B cell (primary cell): ENCODE measurements at regions not wholly inside any gene's neighbourhood (a gene's known extent, or its start where the extent isn't known, plus 50 kb on each side); places are given as distances from the start of the nearest gene placed in this dataset.

ENCODE experiments used
- CTCF ChIP-seq: fragments of 200-600 bp; IDR thresholded peaks from one replicate; pipeline ENCODE4 v1.8.0; 2022; ENCODE audit warnings: antibody characterized with exemption, mild to moderate bottlenecking
- EZH2 ChIP-seq: IDR thresholded peaks from 2 replicates; pipeline ENCODE4 v1.6.1; 2012; ENCODE audit warnings: borderline replicate concordance, low read depth, mild to moderate bottlenecking, moderate library complexity, low read length; ENCODE audit not compliant: insufficient read depth, poor library complexity, severe bottlenecking

GRCh38 chr2:180872255-180872654, 108.2 kb upstream of the UBE2E3 start:
- TF ChIP-seq CTCF: no peak
- no peak for TF ChIP-seq EZH2
